Brain microvascular endothelial cell (primary cell): ENCODE measurements at regions not wholly inside any gene's neighbourhood (a gene's known extent, or its start where the extent isn't known, plus 50 kb on each side); places are given as distances from the start of the nearest gene placed in this dataset.

Experiments used
- DNase-seq: peaks from one replicate; pipeline ENCODE4 v3.0.0-alpha.2; 2020
- H3K27ac ChIP-seq: fragments of 250-450 bp; sonication (Bioruptor Pico); 2 replicates; pipeline ENCODE4 v1.5.1; 2020; ENCODE audit warnings: mild to moderate bottlenecking, moderate library complexity
- H3K27me3 ChIP-seq: fragments of 250-450 bp; sonication (Bioruptor Pico); replicated peaks from 2 replicates; pipeline ENCODE4 v1.5.1; 2020; ENCODE audit warnings: mild to moderate bottlenecking
- H3K36me3 ChIP-seq: fragments of 250-450 bp; sonication (Bioruptor Pico); replicated peaks from 2 replicates; pipeline ENCODE4 v1.5.1; 2020; ENCODE audit warnings: mild to moderate bottlenecking
- H3K4me3 ChIP-seq: 2 replicates; pipeline ENCODE4 v1.5.1; 2011; ENCODE audit warnings: low read depth, mild to moderate bottlenecking, control low read depth, low read length, moderate library complexity
- in situ Hi-C: cut with HindIII; loops from 2 replicates; pipeline ENCODE4 v1.10.0; 2017; ENCODE audit warnings: low sequenced_read_pairs, low pct_ligation_motif_present
- TF ChIP-seq, protein P1 (sequence below): IDR thresholded peaks from 2 replicates; pipeline ENCODE4 v1.5.1; 2011; ENCODE audit warnings: low read depth, mild to moderate bottlenecking, moderate library complexity, low read length, control low read depth, inconsistent platforms; ENCODE audit errors: missing control alignments

DNA sequence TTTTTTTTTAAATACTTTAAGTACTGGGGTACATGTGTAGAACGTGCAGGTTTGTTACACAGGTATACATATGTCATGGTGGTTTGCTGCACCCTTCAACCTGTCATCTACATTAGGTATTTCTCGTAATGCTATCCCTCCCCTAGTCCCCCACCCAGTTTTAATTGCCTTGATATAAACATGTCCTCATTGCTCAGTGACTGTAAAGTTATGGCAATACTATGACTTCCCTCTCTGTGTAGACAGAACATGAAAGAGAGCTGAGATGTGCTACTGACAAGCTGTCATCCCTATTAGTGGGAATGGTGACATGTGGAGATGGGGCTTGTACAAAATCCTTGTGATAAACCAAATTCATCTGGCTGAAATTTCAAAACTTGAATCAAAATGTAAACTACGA, 449.7 kb upstream of the TRIB2 start:
- Histone ChIP-seq H3K36me3 (no peaks in the 10 kb centered on the region), H3K27me3 (no peaks in the 10 kb centered on the region), H3K27ac (no peak overlapping the region), H3K4me3 (no peak overlapping the region)
- DNase-seq: no peak
- TF ChIP-seq, protein P1, sequence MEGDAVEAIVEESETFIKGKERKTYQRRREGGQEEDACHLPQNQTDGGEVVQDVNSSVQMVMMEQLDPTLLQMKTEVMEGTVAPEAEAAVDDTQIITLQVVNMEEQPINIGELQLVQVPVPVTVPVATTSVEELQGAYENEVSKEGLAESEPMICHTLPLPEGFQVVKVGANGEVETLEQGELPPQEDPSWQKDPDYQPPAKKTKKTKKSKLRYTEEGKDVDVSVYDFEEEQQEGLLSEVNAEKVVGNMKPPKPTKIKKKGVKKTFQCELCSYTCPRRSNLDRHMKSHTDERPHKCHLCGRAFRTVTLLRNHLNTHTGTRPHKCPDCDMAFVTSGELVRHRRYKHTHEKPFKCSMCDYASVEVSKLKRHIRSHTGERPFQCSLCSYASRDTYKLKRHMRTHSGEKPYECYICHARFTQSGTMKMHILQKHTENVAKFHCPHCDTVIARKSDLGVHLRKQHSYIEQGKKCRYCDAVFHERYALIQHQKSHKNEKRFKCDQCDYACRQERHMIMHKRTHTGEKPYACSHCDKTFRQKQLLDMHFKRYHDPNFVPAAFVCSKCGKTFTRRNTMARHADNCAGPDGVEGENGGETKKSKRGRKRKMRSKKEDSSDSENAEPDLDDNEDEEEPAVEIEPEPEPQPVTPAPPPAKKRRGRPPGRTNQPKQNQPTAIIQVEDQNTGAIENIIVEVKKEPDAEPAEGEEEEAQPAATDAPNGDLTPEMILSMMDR: no peak
- in situ Hi-C loops: no loop called here

DNA sequence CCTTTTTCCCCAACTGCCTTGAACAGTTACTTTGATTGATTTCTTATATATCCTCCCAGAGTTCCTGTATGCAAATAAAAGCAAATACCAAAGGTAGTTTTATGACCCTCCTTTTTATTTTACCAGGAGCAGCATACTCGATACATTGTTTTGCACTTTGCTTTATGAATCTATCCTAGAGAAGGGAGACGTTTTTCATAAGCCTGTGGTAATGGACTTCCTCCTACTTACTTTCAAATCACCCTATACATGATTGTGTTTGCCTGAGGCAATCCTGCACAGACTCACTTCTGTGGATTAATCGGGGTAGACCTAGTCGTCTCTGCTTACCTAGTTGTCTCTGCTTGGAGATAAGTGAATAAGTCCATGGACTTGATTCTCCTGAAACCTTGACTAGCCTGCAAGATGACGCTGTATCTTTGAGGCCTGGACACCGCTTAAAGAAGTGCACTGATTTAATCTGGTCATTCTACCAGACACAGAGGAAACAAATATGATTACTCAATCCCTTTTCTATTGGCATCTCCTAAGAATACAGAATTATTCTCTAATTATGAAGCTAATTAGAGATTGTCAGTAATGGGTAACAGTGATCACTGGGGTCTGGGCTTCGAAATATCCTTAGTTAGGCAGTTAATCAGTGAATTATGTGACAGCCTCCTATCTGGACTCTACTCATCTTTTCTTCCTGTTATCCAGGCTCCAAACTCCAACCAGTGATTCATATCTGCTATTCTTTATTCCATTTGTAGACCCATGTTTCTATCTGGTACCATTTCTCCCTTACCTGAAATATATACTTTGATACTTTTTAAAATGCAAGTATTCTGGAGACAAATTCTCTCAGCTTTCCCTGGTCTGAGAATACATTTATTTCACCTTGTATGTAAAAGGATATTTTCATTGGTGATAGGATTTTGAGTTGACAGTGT, 447.4 kb upstream of the TRIB2 start:
- no peak for DNase-seq
- TF ChIP-seq, protein P1: no peak
- in situ Hi-C loops: no loop called here
- H3K27me3 ChIP-seq: no peaks in the 10 kb centered on the region
- no peak overlapping the region for H3K27ac ChIP-seq
- H3K4me3 ChIP-seq: no peak overlapping the region
- no peaks in the 10 kb centered on the region for H3K36me3 ChIP-seq

DNA sequence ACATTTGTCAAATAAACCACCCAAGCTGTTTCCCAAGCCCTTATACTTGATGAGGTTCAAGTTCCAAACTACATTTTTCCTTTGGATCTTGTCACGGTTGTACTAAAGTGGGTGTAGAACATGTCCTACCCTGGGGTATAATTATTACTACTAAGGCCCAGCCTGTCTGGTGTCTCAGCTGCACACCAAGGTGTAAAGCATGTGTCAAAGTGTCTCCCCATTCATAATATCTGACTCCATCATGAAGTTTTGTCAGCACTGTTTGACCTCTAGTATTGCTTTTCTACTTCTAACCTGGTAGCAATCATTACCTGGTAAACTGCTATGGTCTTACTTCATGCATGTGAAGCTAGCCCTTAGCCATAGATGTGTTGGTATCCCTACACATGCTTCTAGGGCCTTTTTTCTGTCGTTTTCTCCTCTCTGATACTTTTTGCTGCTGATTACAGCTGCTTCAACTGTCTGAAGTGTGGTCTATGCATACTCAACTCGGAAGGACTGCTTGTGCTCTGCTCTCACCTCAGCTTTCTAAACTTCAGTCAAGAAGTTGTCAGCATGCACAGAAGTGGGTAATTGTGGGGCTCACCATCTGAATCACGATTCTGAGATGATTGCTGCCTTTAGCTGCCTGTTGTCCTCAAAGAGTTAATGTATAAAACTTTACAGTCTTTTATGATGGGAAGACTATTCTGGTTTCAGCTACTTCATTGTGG, 445.7 kb upstream of the TRIB2 start:
- no peak for DNase-seq
- Histone ChIP-seq H3K27ac (no peak overlapping the region), H3K36me3 (no peaks in the 10 kb centered on the region), H3K4me3 (no peak overlapping the region), H3K27me3 (no peaks in the 10 kb centered on the region)
- in situ Hi-C loops: no loop called here
- TF ChIP-seq, protein P1: no peak

DNA sequence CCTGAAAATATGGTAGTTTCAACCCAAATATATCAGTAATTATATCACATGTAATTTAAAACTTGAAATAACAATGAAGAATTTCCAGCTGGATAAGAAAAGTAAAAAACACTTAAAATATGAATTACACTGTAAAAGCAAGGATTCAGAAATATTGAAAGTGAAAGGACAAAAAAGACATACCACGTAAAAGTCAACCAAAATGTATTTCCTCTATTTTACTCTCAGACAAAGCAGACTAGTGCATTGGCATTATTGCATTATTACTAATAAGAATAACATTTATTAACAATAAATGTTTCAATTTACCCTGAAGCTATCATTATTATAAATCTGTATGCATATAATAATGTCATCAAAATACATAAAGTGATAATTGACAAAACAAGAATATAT, 445.1 kb upstream of the TRIB2 start:
- Histone ChIP-seq H3K27me3 (no peaks in the 10 kb centered on the region), H3K4me3 (no peak overlapping the region), H3K27ac (no peak overlapping the region), H3K36me3 (no peaks in the 10 kb centered on the region)
- TF ChIP-seq, protein P1: no peak
- DNase-seq: no peak
- in situ Hi-C loops: no loop called here

DNA sequence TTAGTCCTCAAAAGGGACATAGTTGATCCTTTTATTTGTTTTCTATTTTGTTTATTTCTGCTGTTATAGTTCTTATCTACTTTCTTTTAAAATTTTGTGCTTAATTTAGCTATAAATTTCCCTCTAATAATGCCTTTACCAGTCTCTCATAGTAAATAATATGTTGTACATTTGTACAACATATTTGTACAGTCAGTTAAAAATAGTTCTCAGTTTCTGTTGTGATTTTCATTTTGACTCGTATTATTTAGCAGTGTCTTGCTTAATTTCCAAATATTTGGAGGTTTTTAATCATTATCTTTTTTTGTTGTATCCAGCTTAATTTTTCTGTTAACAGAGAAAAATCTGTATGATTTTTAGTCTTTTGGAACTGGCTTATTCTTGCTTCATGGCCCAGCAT, 443.6 kb upstream of the TRIB2 start:
- DNase-seq: no peak

More for the DNA sequence above, 443.6 kb upstream of the TRIB2 start:
- H3K27ac ChIP-seq: no peak overlapping the region
- H3K4me3 ChIP-seq: no peak overlapping the region
- H3K36me3 ChIP-seq: no peaks in the 10 kb centered on the region
- H3K27me3 ChIP-seq: no peaks in the 10 kb centered on the region
- in situ Hi-C loops: no loop called here
- TF ChIP-seq, protein P1: no peak
